Liver (tissue), 8 donors: ENCODE measurements at regions not wholly inside any gene's neighbourhood (a gene's known extent, or its start where the extent isn't known, plus 50 kb on each side); places are given as distances from the start of the nearest gene placed in this dataset.

ENCODE experiments used
- DNase-seq: peaks from one replicate; pipeline ENCODE4 v3.0.0-alpha.2; 2017; ENCODE audit warnings: low spot score
- H3K27ac ChIP-seq, 2 donors: one replicate each; pipeline ENCODE4 v1.7.0; 2013; ENCODE audit warnings: inconsistent platforms in 2 of 2, low read length in 2 of 2, control low read depth in 1 of 2, low read depth in 1 of 2, mild to moderate bottlenecking in 1 of 2
- H3K27me3 ChIP-seq, 4 donors: one replicate each; pipeline versions ENCODE4 v1.6.1 to v1.7.0; 2013; ENCODE audit warnings: low read length in 3 of 4, inconsistent platforms in 1 of 4, mild to moderate bottlenecking in 1 of 4, moderate library complexity in 1 of 4; ENCODE audit not compliant: control insufficient read depth in 4 of 4, insufficient read depth in 4 of 4
- H3K36me3 ChIP-seq, 4 donors: one replicate each; pipeline versions ENCODE4 v1.6.1 to v1.7.0; 2013; ENCODE audit warnings: low read length in 3 of 4, mild to moderate bottlenecking in 3 of 4, low read depth in 1 of 4, moderate library complexity in 1 of 4; ENCODE audit not compliant: control insufficient read depth in 4 of 4, insufficient read depth in 3 of 4
- H3K4me1 ChIP-seq, 4 donors: one replicate each; pipeline versions ENCODE4 v1.6.1 to v1.7.0; 2013; ENCODE audit warnings: low read length in 3 of 4, mild to moderate bottlenecking in 3 of 4, moderate library complexity in 1 of 4; ENCODE audit not compliant: control insufficient read depth in 4 of 4, insufficient read depth in 4 of 4
- H3K4me3 ChIP-seq, 3 donors: one replicate each; pipeline versions ENCODE4 v1.6.1 to v1.7.0; 2013; ENCODE audit warnings: low read length in 3 of 3, control low read depth in 1 of 3, low read depth in 1 of 3, mild to moderate bottlenecking in 1 of 3
- H3K9ac ChIP-seq, 2 donors: one replicate each; pipeline ENCODE4 v1.7.0; 2013; ENCODE audit warnings: low read length in 2 of 2, mild to moderate bottlenecking in 2 of 2, moderate library complexity in 2 of 2, control low read depth in 1 of 2, low read depth in 1 of 2
- H3K9me3 ChIP-seq, 4 donors: one replicate each; pipeline versions ENCODE4 v1.6.1 to v1.7.0; 2013; ENCODE audit warnings: low read length in 3 of 4; ENCODE audit not compliant: control insufficient read depth in 4 of 4
- EGR1 ChIP-seq, 2 donors: IDR thresholded peaks; 2 replicates each; pipeline ENCODE4 v1.6.1; 2016 to 2018; ENCODE audit warnings: antibody characterized with exemption in 2 of 2, low read depth in 2 of 2
- FOXA1 ChIP-seq: IDR thresholded peaks from 2 replicates; pipeline ENCODE4 v1.6.1; 2016; ENCODE audit warnings: antibody characterized with exemption
- FOXA2 ChIP-seq: IDR thresholded peaks from 2 replicates; pipeline ENCODE4 v1.6.1; 2016; ENCODE audit warnings: antibody characterized with exemption
- GABPA ChIP-seq, 2 donors: IDR thresholded peaks in 1 of 2; conservative IDR thresholded peaks in 1 of 2; 2 replicates each; pipeline ENCODE4 v1.6.1; 2016; ENCODE audit warnings: antibody characterized with exemption in 2 of 2, mild to moderate bottlenecking in 1 of 2, moderate library complexity in 1 of 2
- HNF4A ChIP-seq, 2 donors: conservative IDR thresholded peaks; 2 replicates each; pipeline ENCODE4 v1.6.1; 2016; ENCODE audit warnings: antibody characterized with exemption in 2 of 2, mild to moderate bottlenecking in 2 of 2
- HNF4G ChIP-seq: IDR thresholded peaks from 2 replicates; pipeline ENCODE4 v1.6.1; 2016; ENCODE audit warnings: antibody characterized with exemption
- JUND ChIP-seq, 2 donors: IDR thresholded peaks; 2 replicates each; pipeline ENCODE4 v1.6.1; 2016; ENCODE audit warnings: antibody characterized with exemption in 2 of 2
- MAX ChIP-seq: IDR thresholded peaks from 2 replicates; pipeline ENCODE4 v1.6.1; 2016; ENCODE audit warnings: antibody characterized with exemption
- NR2F2 ChIP-seq: IDR thresholded peaks from 2 replicates; pipeline ENCODE4 v1.6.1; 2016; ENCODE audit warnings: antibody characterized with exemption
- RAD21 ChIP-seq, 2 donors: IDR thresholded peaks; 2 replicates each; pipeline ENCODE4 v1.6.1; 2016; ENCODE audit warnings: antibody characterized with exemption in 2 of 2, mild to moderate bottlenecking in 2 of 2
- RXRA ChIP-seq, 2 donors: IDR thresholded peaks; 2 replicates each; pipeline ENCODE4 v1.6.1; 2017 to 2018; ENCODE audit warnings: antibody characterized with exemption in 2 of 2, mild to moderate bottlenecking in 1 of 2
- SP1 ChIP-seq: IDR thresholded peaks from 2 replicates; pipeline ENCODE4 v1.6.1; 2018; ENCODE audit warnings: antibody characterized with exemption, mild to moderate bottlenecking
- TAF1 ChIP-seq: conservative IDR thresholded peaks from 2 replicates; pipeline ENCODE4 v1.6.1; 2016; ENCODE audit warnings: antibody characterized with exemption, mild to moderate bottlenecking
- YY1 ChIP-seq: IDR thresholded peaks from 2 replicates; pipeline ENCODE4 v1.6.1; 2016; ENCODE audit warnings: antibody characterized with exemption, mild to moderate bottlenecking
- ZBTB33 ChIP-seq: IDR thresholded peaks from 2 replicates; pipeline ENCODE4 v1.6.1; 2016; ENCODE audit warnings: antibody characterized with exemption
- WGBS: extraction: QIAGEN DNeasy Blood & Tissue Kit; methylation state at CpG from one replicate; pipeline ENCODE4 v1.1.7; 2013; 5-methylcytosine and 5-hydroxymethylcytosine counted together
- TF ChIP-seq, protein P1 (sequence below): IDR thresholded peaks from 2 replicates; pipeline ENCODE4 v1.6.1; 2016; ENCODE audit warnings: antibody characterized with exemption, mild to moderate bottlenecking
- TF ChIP-seq, protein P2 (sequence below): IDR thresholded peaks from 2 replicates; pipeline ENCODE4 v1.6.1; 2016; ENCODE audit warnings: antibody characterized with exemption
- TF ChIP-seq, protein P3 (sequence below): fragments of 150-350 bp; IDR thresholded peaks from 2 replicates; pipeline ENCODE4 v1.5.1; 2017; ENCODE audit warnings: improper control_type of control experiment, low read depth, low read length; ENCODE audit not compliant: missing input control
- donor health status: healthy.
- donor health status: healthy.
- donor health status: healthy.
- donor health status: healthy.
- donor health status: healthy.

DNA sequence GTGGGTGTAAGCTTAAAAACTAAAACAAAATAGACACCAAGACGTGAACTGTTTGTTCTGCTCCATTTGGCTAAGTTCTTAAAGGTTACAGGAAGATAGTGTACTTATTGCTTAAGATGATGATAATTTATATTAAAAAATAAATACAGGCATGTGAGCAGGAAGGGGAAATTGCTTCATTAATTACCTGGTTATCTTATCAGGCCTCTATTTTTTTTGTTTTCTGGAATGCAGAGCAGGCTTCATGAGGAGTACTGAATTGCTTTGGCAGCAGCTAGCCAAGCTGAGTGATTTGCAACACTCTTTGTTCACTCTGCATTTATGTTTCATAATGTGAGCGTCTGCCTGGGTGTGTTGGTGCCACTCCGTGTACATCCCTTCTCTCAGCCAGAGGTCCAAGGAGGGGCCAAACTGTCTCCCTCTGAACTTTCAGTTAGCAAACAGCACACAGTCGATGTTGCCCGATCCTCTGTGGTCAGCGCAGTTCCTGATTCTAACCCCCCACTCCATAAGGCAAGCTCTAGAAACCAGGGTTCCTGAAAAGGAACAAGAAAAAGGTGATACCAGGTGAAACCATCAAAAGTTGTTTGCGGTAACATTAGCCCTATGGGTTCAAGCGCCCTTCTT is 348.2 kb downstream of the SPRY1 start:
- Histone ChIP-seq H3K36me3 (no peaks in the 10 kb centered on the region), H3K9ac (no peak overlapping the region), H3K27ac (peak overlapping the region in 1 of 2 donors; percentile 2), H3K4me3 (no peak overlapping the region), H3K27me3 (no peaks in the 10 kb centered on the region), H3K4me1 (peaks cover 0 to 3% (median 0%) of the 10 kb centered on the region in 4 donors), H3K9me3 (no peaks in the 10 kb centered on the region)
- 41% methylated on average over 8 of the region's 8 CpGs for WGBS
- TF ChIP-seq HNF4A (conservative IDR thresholded peaks at IDR 0.05) = no peak
- peak in 1 of 2 donors; percentile 33 for TF ChIP-seq RAD21 (IDR thresholded peaks at IDR 0.05)
- peak; percentile 78 for TF ChIP-seq NR2F2
- DNase-seq = no peak

DNA sequence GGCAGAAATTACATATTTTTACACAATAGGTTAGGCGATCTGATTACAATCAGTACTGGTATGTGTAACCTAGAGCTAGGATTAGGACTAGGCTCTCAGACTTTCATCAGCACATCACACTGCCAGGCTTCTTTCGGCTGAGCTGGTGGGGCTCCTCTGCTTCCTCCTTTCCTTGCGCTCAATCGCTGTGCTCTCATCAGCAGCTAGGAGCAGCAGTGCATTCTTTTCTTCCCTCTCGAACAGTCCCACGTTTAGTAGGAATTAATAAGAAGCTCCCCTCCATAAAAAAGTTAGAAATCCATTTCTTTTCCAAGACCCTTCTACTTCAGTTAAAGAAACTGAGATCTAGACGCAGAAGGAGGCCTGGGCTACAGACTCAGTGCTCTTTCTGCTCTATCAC is 350.4 kb downstream of the SPRY1 start:
- Histone ChIP-seq H3K27ac (no peak overlapping the region), H3K9ac (no peak overlapping the region), H3K4me1 (peaks cover 0 to 3% (median 0%) of the 10 kb centered on the region in 4 donors), H3K9me3 (no peaks in the 10 kb centered on the region), H3K27me3 (no peaks in the 10 kb centered on the region), H3K4me3 (no peak overlapping the region), H3K36me3 (no peaks in the 10 kb centered on the region)
- 75% methylated on average over 7 of the region's 7 CpGs for WGBS
- no peak for TF ChIP-seq NR2F2
- TF ChIP-seq RAD21 (IDR thresholded peaks at IDR 0.05) = peak in 1 of 2 donors; percentile 19
- DNase-seq = no peak

GRCh38 chr4:123748806-123749205 is 352.2 kb downstream of the SPRY1 start:
- Histone ChIP-seq H3K4me1 (peaks cover 0 to 3% (median 0%) of the 10 kb centered on the region in 4 donors), H3K27me3 (no peaks in the 10 kb centered on the region), H3K9ac (no peak overlapping the region), H3K9me3 (no peaks in the 10 kb centered on the region), H3K36me3 (no peaks in the 10 kb centered on the region), H3K4me3 (no peak overlapping the region), H3K27ac (peak overlapping the region; percentile 27 to 54)
- TF ChIP-seq, protein P1, sequence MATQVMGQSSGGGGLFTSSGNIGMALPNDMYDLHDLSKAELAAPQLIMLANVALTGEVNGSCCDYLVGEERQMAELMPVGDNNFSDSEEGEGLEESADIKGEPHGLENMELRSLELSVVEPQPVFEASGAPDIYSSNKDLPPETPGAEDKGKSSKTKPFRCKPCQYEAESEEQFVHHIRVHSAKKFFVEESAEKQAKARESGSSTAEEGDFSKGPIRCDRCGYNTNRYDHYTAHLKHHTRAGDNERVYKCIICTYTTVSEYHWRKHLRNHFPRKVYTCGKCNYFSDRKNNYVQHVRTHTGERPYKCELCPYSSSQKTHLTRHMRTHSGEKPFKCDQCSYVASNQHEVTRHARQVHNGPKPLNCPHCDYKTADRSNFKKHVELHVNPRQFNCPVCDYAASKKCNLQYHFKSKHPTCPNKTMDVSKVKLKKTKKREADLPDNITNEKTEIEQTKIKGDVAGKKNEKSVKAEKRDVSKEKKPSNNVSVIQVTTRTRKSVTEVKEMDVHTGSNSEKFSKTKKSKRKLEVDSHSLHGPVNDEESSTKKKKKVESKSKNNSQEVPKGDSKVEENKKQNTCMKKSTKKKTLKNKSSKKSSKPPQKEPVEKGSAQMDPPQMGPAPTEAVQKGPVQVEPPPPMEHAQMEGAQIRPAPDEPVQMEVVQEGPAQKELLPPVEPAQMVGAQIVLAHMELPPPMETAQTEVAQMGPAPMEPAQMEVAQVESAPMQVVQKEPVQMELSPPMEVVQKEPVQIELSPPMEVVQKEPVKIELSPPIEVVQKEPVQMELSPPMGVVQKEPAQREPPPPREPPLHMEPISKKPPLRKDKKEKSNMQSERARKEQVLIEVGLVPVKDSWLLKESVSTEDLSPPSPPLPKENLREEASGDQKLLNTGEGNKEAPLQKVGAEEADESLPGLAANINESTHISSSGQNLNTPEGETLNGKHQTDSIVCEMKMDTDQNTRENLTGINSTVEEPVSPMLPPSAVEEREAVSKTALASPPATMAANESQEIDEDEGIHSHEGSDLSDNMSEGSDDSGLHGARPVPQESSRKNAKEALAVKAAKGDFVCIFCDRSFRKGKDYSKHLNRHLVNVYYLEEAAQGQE = no peak
- TF ChIP-seq JUND (IDR thresholded peaks at IDR 0.05) (no peak), FOXA2 (no peak), EGR1 (IDR thresholded peaks at IDR 0.05; ENCODE audit: low read depth in 2 of 2) (no peak), GABPA (IDR thresholded peaks at IDR 0.05 in 1 of 2, conservative IDR thresholded peaks at IDR 0.05 in 1 of 2) (no peak), RXRA (IDR thresholded peaks at IDR 0.05) (no peak), FOXA1 (no peak), YY1 (no peak), RAD21 (IDR thresholded peaks at IDR 0.05) (no peak), TAF1 (no peak), HNF4G (no peak), MAX (no peak), HNF4A (conservative IDR thresholded peaks at IDR 0.05) (no peak), SP1 (no peak), NR2F2 (no peak), ZBTB33 (no peak)
- TF ChIP-seq, protein P2, sequence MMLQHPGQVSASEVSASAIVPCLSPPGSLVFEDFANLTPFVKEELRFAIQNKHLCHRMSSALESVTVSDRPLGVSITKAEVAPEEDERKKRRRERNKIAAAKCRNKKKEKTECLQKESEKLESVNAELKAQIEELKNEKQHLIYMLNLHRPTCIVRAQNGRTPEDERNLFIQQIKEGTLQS = no peak
- TF ChIP-seq, protein P3, sequence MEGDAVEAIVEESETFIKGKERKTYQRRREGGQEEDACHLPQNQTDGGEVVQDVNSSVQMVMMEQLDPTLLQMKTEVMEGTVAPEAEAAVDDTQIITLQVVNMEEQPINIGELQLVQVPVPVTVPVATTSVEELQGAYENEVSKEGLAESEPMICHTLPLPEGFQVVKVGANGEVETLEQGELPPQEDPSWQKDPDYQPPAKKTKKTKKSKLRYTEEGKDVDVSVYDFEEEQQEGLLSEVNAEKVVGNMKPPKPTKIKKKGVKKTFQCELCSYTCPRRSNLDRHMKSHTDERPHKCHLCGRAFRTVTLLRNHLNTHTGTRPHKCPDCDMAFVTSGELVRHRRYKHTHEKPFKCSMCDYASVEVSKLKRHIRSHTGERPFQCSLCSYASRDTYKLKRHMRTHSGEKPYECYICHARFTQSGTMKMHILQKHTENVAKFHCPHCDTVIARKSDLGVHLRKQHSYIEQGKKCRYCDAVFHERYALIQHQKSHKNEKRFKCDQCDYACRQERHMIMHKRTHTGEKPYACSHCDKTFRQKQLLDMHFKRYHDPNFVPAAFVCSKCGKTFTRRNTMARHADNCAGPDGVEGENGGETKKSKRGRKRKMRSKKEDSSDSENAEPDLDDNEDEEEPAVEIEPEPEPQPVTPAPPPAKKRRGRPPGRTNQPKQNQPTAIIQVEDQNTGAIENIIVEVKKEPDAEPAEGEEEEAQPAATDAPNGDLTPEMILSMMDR = no peak
- 70% methylated on average over 3 of the region's 3 CpGs for WGBS
- DNase-seq = no peak
